Stimulated activated naive CD8-positive, alpha-beta T cell treated with anti-CD3 and anti-CD28 coated beads, Interleukin-15, Interleukin-2, amounts not matched to agents 100 U/mL and 50 U/mL, for 24 hours (primary cell): ENCODE measurements at regions not wholly inside any gene's neighbourhood (a gene's known extent, or its start where the extent isn't known, plus 50 kb on each side); places are given as distances from the start of the nearest gene placed in this dataset.
"Not testable (repeated sequence)": the region's sequence is repeated elsewhere in the genome, so short reads cannot be mapped to it uniquely, and the experiment has no call there.

Experiments
- ATAC-seq: fragments of 150-1000 bp; cut with Tn5 transposase; one replicate; pipeline ENCODE4 v1.10.0; 2021
- DNase-seq: peaks from one replicate; pipeline ENCODE4 v3.0.0; 2021

- ATAC-seq (no peak), DNase-seq (no peak)
Measured at GRCh38 chr4:147163311-147163710, 217.6 kb upstream of the TTC29 start.

- not testable (repeated sequence) for ATAC-seq, DNase-seq
Measured at GRCh38 chr4:147168200-147168599, 222.5 kb upstream of the TTC29 start.

GRCh38 chr4:147173322-147173721 is 227.7 kb upstream of the TTC29 start:
- ATAC-seq (no peak), DNase-seq (no peak)

DNA sequence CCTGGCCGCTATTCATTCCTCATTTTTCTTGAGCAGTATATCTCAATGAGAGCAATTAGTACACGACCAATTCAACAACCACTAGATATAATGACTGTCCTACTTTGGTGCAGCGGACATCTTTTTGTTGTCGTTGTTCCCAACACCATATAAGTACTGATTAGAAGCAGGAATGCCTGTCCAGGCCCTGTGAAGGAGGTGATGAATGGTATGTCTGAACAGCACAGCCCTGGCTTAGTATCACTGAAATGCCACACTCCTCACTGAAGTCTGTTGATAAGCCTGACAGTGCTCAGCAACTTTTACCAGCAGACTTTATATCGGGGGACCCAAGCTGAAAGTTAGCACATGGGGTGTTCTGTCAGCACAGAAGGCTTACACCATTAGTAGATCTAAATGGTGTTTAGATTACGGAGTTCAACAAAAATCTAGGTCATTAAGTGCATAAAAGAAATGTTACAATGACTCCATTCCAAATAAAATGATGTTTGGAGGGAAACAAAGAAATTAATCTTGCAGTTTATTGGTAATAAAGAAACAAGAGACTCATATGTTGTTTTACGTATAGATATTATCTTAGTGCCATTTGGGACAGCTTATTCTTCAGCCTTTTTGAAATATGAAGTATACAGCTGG is 228.3 kb upstream of the TTC29 start:
- ATAC-seq, result no peak
- no peak for DNase-seq

GRCh38 chr4:147174591-147174990 is 228.9 kb upstream of the TTC29 start:
- no peak for ATAC-seq
- no peak for DNase-seq

DNA sequence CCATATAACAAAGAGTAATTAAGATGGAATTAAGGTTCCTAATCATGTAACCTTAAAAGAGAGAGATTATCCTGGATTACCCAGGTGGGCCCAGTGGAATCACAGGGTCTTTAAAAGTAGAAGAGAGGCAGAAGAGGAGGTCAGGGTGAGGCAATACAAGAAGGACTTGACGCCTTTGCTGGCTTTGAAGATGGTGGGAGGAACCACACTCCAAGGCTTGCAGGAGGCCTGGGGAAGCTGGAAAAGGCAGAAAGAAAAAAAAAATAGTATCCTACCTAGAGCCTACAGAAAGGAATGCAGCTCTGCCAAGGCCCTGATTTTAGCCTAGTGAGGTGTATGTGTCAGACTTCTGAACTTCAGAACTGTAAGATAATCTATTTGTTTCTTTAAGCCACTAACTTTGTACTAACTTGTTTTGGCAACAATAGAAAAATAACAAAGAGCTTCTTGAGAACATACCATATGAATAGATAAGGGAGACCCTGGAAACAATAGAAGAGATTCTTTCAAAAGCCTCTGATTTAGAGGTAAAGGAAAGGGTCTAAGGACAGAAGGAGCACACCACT is 229.9 kb upstream of the TTC29 start:
- ATAC-seq, result no peak
- no peak for DNase-seq

DNA sequence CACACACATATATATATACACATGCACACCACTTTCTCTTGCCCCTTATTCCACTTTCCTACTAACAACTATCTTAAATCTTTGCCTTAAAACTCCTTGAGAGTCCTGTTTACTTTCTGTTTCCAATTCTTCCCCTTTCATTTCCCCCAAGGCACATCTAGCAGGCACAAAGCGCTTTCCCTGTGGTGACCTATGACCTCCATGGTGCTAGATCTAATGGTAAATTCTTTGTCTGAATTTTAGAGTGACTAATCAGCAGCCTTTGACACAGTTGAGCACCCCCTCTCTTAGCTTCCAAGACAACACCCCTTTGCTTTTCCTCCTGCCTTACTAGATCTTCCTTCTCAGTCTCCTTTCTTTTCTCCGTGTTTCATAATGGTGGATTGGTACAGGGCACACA is 236.4 kb upstream of the TTC29 start:
- ATAC-seq (no peak), DNase-seq (no peak)

DNA sequence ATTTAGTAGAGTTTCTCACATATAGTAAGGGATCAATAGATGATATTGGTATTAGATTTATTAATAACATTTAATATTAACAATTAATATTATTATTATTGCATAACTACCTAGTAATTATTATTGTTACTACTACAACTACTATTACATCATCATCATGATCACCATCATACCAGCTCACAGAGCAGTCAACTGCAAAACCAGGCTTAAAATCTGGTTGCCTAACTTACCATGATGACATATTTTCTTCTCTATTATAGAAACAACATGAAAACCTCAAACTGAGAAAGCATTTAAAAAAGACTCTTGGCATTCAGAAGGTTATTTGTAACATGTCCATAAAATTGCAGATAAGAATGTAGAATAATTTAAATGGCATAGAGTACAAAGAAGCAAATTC is 247.0 kb upstream of the TTC29 start:
- ATAC-seq (no peak), DNase-seq (no peak)

- ATAC-seq (no peak), DNase-seq (no peak)
Measured at GRCh38 chr4:147194114-147194513, 248.4 kb upstream of the TTC29 start.

DNA sequence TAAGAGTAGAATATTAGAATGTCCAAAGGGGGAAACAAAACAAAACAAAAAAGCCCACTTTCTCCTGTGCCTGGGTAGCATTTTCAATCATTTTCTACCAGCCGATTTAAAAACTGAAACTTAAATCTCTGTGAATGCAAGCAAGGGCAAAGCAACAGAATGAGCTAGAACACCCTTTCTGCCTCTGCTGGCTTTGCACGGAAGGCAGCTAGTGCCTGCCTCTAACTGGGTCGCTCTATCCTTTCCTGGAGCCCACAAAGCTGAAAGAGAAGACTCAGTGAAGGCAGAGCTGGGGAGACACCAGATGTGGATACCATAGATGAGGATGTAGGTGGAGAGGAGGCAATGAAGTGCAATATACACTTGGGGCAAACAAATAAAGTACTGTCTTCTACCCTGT is 248.9 kb upstream of the TTC29 start:
- ATAC-seq, result no peak

GRCh38 chr4:147195386-147195785 is 249.7 kb upstream of the TTC29 start:
- DNase-seq (no peak), ATAC-seq (no peak)

More for the DNA sequence above, 248.9 kb upstream of the TTC29 start:
- no peak for DNase-seq

DNA sequence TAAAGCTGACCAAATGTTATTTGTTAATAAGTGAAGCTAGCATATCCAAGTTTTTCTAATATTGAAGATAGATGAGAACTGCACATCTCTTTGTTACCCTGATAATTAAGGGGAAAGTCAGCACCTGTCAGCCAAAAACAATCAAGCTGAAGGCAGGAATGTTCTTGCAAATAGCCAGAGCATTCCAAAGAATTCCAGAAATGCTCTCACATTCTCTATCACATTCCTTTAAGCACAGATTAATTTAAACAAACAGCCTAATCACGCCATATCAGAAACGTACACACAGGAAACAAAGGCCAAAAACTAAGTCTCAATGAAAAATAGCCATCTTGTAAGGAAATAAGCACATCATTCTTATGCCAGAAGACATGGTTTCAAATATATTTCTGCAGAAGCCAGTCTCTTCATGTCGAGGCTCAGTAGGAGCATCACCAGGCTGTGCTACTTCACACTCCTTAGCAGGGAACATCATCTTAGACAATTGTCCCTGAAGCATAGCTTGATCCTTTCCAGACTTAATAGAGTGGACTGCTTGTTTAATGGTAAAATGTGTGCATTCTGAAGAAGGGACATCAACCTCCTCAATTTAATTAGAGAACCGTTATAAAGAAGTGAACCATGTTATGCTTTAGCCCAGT is 252.9 kb upstream of the TTC29 start:
- no peak for ATAC-seq
- no peak for DNase-seq

DNA sequence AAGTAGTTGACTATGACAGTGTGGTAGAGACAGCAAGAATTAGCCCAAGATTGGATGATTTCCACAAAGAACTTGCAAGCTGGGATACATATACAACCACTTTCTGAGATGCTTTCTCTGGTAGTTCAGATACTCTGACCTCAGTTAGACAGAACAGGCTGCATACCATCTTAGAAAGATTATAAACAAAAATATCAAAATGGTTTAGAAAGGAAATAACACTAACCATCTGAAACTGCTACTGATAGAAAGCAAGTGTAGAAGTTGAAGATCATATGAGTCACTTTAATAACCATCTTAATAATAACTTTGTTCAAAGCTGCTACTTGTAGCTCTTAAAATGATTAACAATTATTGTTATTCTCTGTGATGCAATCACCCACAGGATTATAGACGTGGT is 255.4 kb upstream of the TTC29 start:
- ATAC-seq, result no peak
- no peak for DNase-seq

GRCh38 chr4:147206807-147207206 is 261.1 kb upstream of the TTC29 start:
- DNase-seq, result no peak
- ATAC-seq, result no peak

GRCh38 chr4:147207911-147208310 is 262.2 kb upstream of the TTC29 start:
- ATAC-seq (no peak), DNase-seq (no peak)

GRCh38 chr4:147217655-147218054 is 263.2 kb upstream of the EDNRA start:
- no peak for ATAC-seq
- DNase-seq, result no peak

DNA sequence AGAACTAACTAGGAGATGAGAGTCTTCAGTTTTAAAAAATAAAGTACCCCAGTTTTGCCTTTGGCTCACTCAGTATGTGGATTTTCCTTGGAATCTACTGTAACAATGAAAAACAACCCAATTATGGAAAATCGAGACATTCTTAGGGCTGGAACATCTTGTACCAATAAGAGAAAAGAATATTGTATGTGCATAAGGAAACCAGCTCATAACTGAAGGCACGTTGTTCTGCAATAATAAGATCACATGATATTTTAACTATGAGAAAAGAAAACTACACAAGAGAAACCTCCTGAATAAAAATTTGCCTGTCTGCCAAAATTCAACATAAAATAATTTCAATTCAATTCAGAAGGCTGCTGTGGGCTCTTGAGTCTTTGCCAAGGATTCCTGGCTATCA is 261.8 kb upstream of the EDNRA start:
- DNase-seq, result no peak
- no peak for ATAC-seq

DNA sequence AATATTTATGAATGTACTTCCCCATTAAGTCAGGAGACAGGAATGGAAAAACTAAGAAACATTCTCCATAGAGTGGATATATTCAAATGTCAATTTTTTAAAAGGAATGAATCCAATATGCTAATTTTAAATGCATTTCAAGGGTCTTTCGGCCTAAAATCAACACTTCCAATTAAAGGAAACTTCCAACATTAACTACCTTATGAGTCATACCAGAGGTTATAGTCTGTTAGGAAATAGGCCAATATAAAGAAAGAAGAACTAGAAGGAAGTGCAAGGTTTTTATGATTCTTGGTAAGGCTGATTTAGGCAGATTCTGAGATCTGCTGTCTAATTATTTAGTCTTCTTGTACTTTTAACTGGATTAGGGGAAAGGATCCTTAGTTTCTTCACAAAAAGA is 260.1 kb upstream of the EDNRA start:
- no peak for DNase-seq
- no peak for ATAC-seq

- ATAC-seq, result no peak
- no peak for DNase-seq
Measured at GRCh38 chr4:147222906-147223305, 258.0 kb upstream of the EDNRA start.

DNA sequence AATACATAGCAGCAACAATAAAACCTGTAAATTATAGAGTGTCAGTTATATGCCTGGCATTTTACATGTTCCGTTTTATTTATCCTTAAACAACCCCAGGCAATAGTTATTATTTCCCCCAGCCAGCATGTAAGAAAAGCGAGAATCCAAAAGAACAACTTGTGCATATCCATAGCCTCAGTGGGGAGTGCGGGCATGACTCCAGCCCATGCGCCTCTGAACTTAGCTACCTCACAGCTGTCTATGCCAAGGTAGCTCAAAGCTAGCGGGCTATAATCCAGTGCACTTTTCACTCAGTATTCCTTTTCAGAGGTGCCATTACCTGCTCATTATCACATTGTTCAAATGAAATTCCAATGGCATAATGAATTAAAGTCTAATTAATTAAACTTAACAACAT is 257.3 kb upstream of the EDNRA start:
- no peak for ATAC-seq
- no peak for DNase-seq

DNA sequence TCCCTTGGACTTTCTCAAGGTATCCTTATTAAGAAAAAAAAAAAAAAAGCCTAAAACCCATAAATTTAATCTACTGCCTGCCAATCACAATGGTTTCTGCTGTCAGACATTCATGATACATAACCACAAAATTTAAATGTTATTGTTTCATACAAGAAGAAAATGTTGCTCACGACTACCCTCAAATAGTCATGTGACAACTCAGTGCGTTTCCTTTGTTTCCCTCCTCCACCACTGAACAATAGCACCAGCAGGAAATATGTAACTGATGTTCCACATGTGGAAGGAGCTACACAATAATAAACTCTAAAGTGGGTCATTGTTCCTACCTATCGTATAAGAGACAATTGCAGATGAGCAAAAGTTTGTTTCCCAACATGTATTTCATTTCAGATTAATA is 244.1 kb upstream of the EDNRA start:
- DNase-seq (no peak), ATAC-seq (no peak)

- DNase-seq (no peak), ATAC-seq (no peak)
Measured at GRCh38 chr4:147244786-147245185, 236.1 kb upstream of the EDNRA start.

- DNase-seq, result no peak
- ATAC-seq, result no peak
Measured at GRCh38 chr4:147246096-147246495, 234.8 kb upstream of the EDNRA start.

GRCh38 chr4:147246528-147246927 is 234.4 kb upstream of the EDNRA start:
- not testable (repeated sequence) for ATAC-seq, DNase-seq
